Activated CD4-positive, alpha-beta T cell treated with anti-CD3 and anti-CD28 coated beads for 1 hour (primary cell): ENCODE measurements at regions not wholly inside any gene's neighbourhood (a gene's known extent, or its start where the extent isn't known, plus 50 kb on each side); places are given as distances from the start of the nearest gene placed in this dataset.
"Not testable (repeated sequence)": the region's sequence is repeated elsewhere in the genome, so short reads cannot be mapped to it uniquely, and the experiment has no call there.

Experiments
- DNase-seq: peaks from one replicate; pipeline ENCODE4 v3.0.0-alpha.2; 2020

DNA sequence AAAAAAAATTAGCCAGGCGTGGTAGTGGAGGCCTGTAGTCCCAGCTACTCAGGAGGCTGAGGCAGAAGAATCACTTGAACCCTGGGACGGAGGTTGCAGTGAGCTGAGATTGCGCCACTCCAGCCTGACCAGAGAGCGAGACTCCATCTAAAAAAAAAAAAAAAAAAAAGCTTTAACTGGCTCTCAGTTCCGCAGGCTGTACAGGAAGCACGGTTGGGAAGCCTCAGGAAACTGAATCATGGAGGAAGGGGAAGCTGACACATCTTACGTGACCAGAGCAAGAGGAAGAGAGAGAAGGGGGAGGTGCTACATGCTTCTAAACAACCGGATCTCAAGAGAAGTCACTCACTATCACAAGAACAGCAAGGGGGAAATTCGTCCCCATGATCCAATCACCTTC lies 505.6 kb upstream of the SLC8A1 start:
- no peak for DNase-seq

DNA sequence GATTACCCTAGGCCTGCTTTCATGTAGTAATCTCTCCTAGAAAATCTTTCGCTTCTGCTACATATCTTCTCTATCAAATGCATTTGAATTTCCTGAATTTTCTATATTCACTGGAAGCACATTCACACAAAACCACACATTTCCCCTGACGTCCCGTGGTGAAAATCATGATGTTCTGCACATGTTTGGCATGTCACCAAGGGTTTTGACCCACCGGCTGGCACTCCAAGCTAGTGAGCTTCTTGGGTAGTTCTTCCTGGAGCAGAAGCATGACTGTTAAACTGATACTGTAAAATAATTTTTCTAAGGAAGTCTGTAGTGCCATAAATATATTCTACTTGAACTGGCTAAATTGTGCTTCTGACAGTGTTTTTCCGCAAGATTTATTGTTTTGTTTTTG lies 510.1 kb upstream of the SLC8A1 start:
- DNase-seq: no peak

DNA sequence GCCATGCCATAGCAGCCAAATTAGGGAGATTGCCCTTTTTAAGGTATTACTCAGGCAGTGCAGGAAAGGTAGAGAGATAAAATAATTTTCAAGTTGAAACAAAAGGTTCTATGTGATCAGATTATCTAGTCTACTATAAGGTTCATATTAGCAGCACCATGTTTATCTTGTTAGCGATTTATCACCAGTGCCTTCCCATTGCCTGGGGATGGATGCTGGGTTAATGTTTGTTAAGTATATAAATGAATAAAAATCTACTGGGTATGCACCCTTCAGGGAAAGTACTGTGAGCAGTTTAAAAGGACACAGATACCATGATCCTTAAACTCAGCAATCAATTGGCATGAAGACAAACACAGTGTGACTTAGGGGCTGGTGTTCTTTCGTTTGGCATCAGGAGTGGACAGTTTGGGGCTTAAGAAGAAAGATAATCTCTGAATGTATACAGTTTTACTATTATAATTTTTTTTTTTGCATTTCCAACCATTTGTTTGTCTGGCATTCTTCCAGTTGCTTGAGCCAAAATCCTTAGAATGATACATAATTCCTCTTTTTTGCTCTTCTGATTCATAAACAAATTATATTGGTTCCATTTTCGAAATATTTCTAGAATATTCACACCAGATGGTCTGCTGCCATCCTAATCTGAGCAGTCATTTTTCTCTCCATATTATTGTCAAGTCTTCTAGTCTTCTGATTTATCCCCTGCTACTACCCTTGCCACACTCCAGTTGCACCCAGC lies 512.8 kb upstream of the SLC8A1 start:
- DNase-seq: no peak

DNA sequence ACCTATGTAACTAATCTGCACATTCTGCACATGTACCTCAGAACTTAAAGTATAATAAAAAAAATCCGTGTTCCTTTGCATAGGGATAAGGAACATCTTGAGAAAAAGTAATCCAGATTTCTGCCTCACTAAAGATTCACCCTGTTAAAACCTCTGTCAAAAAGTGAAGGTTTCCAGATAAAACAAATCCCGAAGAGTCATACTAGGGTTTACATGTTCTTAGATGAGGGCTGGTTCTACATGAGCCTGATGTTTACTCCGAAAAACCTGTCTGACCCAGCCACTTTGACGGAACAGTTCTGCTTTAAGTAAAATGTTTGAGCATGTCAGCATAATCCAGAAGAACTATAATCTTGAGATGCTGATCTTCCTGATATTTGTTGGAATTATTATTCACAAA lies 515.6 kb upstream of the SLC8A1 start:
- DNase-seq: no peak

DNA sequence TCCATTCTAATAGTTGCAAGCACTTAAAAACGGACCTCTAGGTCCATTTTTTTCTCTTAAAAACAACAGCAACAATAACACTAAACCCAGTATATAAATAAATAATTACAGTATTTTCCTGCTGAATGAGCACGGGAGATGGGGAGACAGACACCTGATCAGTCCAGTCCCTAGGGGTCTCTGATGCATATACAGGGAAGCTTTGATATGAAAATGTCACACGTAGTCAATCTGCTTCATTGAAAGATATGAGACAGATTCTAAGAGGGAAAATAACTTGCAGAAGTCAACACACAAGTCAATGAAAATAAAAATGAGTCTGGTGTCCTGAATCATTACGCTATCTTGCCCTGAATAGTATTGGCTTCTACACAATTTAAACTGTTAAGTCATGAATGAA lies 523.3 kb upstream of the SLC8A1 start:
- no peak for DNase-seq

DNA sequence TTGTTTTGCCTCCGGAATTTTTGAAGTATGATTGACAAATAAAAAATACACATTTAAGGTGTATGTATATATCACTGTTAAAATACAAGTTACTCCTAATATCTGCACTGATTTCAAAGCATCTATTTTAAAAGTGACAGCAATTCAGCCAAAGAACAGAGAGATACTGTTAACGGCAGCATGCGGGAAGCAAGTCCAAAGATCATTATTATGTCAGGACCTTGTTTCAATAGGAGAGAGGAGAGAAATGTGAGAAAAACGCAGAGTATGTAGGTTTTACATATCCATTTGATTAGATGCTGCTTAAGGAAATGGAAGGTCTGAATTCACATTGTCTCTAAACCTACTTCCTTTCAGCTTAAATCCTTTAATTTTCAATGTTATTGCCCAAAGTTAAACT lies 545.5 kb upstream of the SLC8A1 start:
- DNase-seq: no peak

DNA sequence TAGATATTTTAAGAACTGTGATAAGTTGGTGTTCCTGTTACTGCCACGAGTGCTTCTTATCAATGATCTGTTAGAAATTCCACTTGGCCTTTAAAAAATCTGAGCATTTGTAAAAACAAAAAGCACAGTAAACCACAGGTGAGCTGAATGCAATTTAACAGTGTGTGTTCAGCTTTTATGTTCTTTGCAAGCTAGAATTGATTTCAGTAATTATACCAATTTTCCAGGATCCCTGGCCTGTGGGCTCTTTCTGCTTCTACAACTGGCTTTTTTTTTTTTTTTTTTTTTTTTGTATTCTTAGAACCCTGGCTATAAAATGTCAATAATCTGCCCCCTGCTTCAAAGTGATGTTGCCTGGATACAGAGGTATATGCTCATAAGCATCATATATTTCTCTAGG lies 548.5 kb upstream of the SLC8A1 start:
- no peak for DNase-seq

DNA sequence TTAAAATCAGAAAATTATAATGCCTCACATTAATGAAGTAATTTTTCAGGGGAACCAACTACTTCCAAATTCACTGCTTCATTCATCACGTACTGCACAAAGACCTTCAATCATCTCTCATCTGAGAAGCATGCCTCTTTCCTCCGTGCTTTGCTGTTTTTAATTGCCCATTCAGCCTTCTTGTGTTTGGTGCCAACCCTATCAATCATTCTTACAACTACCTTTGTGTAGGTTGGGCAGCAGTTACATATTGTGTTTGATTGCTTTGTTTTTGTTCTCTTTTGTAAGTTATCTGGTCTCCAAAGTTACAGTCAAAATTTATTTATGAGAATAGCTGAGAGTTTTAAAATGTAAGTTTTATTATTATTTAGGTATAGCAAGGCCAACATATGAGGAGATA lies 549.0 kb upstream of the SLC8A1 start:
- DNase-seq: no peak

DNA sequence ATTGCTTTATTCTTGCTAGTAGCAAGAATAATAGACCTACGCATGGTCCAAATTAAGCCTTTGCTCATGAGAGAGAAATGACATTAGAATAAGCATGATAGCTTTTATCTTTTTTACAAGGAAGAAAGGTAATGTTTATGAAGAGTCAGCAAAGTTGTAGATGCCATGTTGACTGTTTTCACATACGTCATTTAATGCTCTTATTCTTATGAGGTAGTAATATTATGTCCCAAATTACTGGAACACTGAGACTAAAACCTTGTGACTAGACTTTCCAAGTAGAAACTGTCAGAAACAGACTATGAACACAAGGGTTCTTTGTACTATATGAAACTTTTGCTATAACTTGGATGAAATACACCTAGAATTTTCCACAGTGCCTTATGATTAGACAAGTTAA lies 552.8 kb upstream of the SLC8A1 start:
- no peak for DNase-seq

DNA sequence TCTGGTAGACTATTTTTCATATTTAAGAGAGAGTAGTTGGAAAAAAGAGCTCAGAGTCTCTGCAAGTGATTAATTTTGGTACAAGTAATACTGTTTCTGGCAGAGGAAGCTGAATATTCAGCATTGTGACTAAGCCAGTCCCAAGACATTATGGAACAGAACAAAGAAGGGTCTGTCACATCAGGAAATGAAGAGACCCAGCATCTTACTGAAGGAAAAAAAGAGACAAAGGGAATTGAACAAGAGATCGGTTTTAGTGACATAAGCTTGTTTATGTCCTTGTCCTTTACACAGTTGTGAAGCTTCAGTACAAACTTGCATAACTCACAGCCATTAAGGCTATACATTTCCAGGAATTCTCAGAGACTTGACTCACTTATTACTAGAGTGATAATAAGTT lies 568.5 kb upstream of the SLC8A1 start:
- DNase-seq: no peak

DNA sequence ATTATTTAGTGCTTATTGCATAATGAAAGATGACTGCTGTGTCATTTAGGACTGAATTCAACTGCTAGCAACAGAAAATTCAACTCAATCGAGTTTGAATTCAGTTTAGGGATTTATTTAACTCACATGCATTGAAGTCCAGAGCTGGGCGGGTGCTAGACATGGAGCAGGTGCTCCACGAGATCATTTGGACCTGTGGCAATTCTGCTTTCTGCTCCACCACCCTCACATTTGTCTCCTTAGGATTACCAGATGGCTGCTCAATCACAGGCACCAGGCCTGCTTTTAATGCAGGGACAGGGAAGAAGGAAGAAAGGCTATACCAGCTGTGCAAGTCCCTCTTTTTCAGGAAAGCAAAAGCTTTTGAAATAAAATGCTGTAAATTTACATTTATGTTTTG lies 572.9 kb upstream of the SLC8A1 start:
- DNase-seq: no peak

DNA sequence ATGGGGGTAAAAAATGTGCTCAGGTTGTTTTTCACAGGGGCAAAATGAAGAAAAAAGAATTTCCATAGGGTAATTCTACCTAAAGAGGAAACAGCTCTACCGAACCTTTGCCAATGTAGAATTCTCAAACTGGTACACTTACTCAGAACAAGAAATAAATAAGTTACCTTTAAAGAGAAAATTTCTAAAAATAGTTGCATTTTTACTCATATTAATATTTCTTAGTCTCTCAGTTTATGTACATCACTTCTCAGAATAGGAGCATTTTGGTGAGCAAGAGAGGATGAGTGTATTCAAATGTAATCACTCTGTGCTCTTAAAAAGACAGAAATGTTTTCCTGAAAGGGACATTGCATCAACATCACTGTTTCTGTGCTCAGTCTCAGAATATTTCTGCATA lies 574.7 kb upstream of the SLC8A1 start:
- DNase-seq: no peak

DNA sequence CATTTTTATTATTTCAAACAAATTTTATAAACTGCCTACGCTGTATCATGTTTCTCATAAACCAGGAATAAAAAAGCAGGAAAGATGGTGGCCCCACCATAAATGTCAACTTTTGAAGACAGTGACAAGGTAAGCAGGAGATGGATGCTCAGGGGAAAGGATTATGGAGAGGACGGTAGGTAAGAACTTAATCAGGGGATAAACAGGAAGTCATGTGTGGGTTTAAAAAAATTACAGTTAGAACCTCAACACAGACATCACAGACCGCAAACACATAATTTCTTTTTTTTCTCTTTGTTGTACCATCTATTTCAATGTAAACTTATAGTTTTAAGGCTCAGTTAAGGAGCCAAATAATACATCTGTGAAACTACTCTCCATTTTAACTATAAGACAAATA lies 575.2 kb upstream of the SLC8A1 start:
- no peak for DNase-seq

DNA sequence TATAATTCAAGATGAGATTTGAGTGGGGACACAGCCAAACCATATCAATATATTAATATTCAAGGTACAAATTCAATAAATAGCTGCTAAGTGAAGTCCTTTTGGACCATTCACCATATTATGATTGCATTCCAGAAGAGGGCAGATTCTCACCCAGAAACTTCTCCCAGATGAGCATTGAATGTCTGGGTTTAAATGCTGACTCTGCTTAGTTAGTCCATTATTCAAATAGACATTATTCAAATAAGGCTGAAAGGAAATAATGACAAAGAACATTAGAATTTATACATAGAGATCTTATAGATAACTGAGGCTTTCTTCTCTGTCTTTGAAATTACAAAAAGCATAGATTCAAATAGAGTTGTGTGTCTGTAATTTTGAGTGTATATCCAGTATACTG lies 579.4 kb upstream of the SLC8A1 start:
- no peak for DNase-seq

DNA sequence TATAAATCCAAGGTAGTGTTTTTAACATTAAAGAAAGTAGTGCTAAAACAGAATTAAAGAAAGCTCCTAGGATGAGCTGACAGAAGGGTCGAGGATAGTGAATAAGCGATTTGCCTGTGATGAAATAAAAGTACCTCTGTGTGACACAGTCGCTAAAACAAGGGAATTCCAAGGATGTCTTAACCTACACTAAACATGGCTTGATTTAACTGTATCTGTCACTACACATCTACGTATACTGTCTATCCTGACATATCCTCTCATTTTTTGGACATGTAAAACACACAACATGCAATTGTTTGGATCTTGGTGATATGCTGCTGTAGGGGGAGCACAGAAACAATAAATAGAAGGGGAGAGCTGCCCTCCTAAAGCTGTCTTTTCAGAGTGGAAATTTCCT lies 580.8 kb upstream of the SLC8A1 start:
- DNase-seq: no peak

DNA sequence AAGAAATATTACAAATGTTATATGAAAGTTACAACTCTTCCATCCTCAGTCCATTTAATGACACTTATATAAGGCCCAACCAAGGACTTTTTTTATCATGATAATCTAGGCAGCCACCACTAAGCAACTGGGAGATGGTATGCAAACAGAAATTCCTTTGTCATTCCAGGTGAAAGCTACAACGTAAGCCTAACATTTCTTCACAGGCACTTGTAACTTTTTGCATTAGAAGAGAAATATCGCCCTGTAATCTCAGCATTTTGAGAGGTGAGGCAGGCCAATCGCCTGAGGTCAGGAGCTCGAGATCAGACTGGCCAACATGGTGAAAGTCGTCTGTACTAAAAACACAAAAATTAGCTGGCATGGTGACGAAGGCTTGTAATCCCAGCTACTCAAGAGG lies 581.2 kb upstream of the SLC8A1 start:
- no peak for DNase-seq

DNA sequence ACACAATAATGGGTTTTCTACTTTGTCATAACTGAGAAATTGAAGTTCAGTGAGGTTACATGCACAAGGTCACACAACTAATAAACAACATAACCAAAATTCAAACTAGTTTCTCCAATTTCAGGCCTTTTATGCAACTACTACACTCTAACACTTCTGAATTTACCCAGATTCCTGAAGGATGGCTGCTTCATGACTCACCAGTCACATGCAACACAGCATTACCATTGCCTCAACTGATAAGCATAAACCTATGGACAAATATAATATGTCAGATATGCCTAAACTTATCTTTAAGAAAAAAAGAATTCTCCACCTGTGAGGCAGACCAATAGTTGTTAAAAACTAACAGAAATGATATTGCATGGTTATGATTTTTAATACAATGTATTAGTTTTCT lies 586.5 kb upstream of the SLC8A1 start:
- no peak for DNase-seq

DNA sequence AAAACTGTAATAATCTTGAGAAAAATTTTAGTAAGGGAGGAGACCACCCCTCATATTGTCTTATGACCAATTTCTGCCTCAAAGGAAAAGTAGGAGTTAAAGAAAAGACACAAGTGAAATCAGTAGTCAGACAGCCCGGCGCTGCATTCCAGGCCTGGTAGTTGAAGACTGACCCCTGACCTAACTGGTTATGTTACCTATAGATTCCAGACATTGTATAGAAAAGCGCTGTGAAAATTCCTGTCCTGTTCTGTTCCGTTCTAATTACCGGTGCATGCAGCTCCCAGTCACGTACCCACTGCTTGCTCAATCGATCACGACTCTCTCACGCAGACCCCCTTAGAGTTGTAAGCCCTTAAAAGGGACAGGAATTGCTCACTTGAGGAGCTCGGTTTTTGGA lies 587.9 kb upstream of the SLC8A1 start:
- not testable (repeated sequence) for DNase-seq

DNA sequence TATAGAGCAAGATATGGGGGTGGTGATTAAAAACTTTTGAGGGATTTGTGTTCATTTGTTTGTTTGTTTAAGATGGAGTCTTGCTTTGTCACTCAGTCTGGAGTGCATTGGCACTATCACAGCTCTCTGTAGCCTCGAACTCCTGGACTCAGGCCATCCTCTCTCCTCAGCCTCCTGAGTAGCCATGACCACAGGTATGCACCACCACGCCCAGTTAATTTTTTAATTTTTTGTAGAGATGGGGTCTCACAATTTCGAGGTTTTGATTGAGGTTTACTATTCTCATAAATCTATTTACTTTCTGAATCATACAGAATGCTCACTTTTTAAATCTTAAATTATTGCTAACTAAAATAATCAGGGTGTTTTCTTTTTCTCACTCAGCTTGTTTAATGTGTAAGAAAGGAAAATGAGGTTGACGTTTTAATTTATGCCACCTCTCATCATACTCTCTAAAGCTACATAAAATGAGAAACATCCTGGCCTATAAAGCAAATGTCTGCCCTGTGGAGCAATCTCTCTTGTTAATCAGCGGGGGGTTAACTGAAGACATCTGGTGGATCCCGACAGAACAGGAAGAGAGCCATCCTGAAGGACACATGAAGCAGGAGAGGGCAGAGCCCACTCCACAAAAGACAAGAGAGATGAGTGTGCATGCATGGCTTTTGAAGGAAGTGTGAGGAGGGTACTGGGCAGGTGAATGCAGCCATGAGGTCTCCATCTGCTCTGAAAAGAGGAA lies 589.1 kb upstream of the SLC8A1 start:
- no peak for DNase-seq

DNA sequence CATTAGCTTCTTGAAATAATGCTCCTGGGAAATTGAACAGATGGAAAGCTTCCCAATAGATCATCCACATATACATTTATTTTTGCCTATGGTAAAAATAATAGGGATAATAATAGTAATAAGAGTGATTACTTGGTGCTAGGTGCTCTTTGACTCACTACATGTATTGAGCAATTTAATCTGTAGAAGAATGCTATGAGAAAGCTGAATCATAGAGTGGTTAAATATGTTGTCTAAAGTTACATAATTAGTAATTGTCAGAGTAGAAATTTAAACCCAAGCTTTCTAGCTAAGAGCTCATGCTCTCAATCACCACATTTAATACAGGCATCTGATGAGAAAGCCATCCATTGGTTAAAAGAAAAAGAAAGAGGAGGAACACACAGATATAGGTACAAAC lies 590.5 kb upstream of the SLC8A1 start:
- no peak for DNase-seq

DNA sequence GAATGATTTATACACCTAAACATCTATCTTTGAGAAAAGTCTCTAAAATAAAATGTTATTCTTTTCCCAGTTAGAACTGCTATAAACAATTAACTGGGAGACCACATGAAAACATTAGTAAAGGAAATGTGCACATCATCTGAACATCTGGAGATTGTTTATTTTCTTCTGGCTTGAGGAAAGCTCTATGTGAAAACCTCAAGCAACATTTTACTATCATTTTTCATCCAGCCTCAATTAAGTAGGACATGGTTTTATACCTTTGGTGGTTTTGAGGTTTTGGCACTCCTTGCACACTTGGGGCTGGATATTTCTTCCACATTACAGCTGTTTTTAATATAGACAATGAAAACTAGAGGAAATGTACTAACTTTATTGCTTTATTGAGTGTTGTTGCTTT lies 609.5 kb upstream of the SLC8A1 start:
- no peak for DNase-seq

DNA sequence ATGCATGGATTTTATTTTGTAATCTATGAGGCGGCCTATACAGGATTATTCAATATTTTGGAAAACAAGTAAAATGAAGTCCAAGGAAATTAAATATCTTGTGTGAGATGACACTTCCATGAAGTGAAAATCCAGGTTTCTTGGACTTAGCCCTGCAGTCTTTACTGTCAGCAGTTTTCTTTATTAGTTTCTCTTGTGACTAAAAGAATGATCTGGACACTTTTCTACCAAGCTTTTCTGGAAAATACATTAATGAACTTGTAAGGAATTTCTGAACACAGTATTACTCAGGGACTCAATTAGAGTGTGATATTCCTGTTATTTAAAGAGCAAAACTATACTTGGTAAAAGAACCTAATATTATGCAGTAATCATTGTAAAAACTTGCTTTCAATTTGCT lies 610.4 kb upstream of the SLC8A1 start:
- DNase-seq: no peak

DNA sequence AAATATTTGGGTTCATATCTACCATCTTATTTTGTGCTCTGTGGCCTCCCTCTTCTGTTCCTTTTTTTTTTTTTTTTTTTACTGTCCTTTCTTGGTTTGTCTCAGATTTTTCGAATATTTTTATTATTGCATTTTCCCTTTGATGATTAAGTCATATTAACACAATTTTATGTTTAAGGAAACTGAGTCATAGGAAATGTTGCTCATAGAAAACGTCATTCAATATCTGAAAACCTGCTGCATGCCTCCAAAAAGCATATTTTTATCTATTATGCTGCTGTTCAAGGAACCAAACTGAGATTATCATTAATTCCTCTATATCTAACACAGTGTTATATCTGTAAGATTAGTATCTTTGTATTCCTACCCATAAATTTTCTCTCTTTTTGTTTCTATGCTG lies 614.3 kb upstream of the SLC8A1 start:
- no peak for DNase-seq

DNA sequence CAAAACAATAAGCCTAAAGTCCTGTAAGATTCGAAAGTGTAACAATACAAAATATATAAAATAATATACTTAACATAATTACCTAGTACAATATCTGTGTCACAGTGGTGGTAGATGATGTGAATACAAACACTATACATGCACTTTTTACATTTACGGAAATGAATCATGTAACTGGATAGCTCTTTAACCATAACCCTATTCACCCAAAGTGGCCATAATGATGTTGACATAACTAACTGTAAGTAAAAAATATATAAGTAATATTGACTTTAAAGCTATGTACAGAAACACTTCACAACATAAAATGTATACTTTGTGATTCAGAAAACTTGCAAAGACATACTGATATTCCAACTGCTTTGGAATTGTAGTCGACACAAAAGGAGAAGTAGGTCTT lies 616.9 kb upstream of the SLC8A1 start:
- no peak for DNase-seq

DNA sequence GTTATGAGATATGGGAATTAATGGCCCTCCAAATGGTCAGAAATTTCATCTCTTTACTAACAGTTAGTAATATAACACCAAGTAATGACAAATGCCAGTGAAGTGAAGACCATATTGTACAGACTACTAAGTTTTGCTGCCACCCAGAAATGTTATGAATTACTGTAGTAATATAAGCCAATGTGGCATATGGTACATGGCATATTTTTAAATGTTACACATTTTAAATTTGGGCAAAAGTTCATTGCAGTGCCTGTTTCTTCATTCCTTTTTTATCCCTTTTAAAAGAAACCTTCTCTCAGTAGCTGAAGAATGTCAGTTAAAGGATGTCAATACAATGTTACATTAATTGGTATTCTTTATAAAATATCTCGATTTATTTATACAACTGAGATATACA lies 626.5 kb upstream of the SLC8A1 start:
- DNase-seq: no peak
